ENCODE measurements at regions not wholly inside any gene's neighbourhood (a gene's known extent, or its start where the extent isn't known, plus 50 kb on each side); places are given as distances from the start of the nearest gene placed in this dataset.

DNA sequence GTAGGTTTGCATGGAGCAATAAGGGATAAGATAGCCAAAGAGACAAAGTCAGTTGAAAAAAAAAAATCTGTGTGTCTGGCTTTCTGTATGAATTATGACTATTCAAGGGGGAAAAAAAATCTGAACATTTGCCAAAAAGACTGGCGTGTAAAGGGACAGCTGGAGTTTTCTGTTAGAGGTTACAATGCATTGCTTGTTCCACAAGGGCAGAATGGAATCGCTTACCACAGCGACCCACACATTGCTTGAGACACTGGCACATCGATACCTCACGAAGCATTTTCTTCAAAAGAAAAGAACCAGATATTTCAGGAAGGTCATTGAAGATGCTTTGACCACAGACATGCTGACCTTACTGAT is 327.8 kb downstream of the TMEM167A start:
- no peaks in the 10 kb centered on the region for H3K4me1 Mint-ChIP-seq
- H3K9me3 Mint-ChIP-seq = peaks cover 20% of the 10 kb centered on the region
- ChIA-PET POLR2A (no interaction called here), CTCF (no interaction called here)
- no peak overlapping the region for H3K4me3 Mint-ChIP-seq
- peaks cover 10% of the 10 kb centered on the region for H3K36me3 Mint-ChIP-seq
- TF ChIP-seq, protein P1, sequence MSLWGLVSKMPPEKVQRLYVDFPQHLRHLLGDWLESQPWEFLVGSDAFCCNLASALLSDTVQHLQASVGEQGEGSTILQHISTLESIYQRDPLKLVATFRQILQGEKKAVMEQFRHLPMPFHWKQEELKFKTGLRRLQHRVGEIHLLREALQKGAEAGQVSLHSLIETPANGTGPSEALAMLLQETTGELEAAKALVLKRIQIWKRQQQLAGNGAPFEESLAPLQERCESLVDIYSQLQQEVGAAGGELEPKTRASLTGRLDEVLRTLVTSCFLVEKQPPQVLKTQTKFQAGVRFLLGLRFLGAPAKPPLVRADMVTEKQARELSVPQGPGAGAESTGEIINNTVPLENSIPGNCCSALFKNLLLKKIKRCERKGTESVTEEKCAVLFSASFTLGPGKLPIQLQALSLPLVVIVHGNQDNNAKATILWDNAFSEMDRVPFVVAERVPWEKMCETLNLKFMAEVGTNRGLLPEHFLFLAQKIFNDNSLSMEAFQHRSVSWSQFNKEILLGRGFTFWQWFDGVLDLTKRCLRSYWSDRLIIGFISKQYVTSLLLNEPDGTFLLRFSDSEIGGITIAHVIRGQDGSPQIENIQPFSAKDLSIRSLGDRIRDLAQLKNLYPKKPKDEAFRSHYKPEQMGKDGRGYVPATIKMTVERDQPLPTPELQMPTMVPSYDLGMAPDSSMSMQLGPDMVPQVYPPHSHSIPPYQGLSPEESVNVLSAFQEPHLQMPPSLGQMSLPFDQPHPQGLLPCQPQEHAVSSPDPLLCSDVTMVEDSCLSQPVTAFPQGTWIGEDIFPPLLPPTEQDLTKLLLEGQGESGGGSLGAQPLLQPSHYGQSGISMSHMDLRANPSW (CRISPR knock-in tag; conservative IDR thresholded peaks at IDR 0.05; ENCODE audit: low read depth) = no peak
- TF ChIP-seq NFATC4 (CRISPR knock-in tag; IDR thresholded peaks at IDR 0.05) (no peak), MYBL2 (CRISPR knock-in tag; IDR thresholded peaks at IDR 0.05) (no peak), TEAD4 (CRISPR knock-in tag; IDR thresholded peaks at IDR 0.05) (no peak), RELA (CRISPR knock-in tag; IDR thresholded peaks at IDR 0.05; ENCODE audit: borderline replicate concordance) (no peak), ZNF263 (CRISPR knock-in tag; IDR thresholded peaks at IDR 0.05; ENCODE audit: low read depth) (no peak), JUN (CRISPR knock-in tag; IDR thresholded peaks at IDR 0.05) (no peak), GTF2I (CRISPR knock-in tag; conservative IDR thresholded peaks at IDR 0.05) (no peak), ETV6 (CRISPR knock-in tag; IDR thresholded peaks at IDR 0.05) (no peak), OVOL2 (CRISPR knock-in tag; IDR thresholded peaks at IDR 0.05; ENCODE audit: borderline replicate concordance) (no peak), ZNF121 (CRISPR knock-in tag; IDR thresholded peaks at IDR 0.05) (no peak)
- TF ChIP-seq, protein P2, sequence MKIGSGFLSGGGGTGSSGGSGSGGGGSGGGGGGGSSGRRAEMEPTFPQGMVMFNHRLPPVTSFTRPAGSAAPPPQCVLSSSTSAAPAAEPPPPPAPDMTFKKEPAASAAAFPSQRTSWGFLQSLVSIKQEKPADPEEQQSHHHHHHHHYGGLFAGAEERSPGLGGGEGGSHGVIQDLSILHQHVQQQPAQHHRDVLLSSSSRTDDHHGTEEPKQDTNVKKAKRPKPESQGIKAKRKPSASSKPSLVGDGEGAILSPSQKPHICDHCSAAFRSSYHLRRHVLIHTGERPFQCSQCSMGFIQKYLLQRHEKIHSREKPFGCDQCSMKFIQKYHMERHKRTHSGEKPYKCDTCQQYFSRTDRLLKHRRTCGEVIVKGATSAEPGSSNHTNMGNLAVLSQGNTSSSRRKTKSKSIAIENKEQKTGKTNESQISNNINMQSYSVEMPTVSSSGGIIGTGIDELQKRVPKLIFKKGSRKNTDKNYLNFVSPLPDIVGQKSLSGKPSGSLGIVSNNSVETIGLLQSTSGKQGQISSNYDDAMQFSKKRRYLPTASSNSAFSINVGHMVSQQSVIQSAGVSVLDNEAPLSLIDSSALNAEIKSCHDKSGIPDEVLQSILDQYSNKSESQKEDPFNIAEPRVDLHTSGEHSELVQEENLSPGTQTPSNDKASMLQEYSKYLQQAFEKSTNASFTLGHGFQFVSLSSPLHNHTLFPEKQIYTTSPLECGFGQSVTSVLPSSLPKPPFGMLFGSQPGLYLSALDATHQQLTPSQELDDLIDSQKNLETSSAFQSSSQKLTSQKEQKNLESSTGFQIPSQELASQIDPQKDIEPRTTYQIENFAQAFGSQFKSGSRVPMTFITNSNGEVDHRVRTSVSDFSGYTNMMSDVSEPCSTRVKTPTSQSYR (CRISPR knock-in tag; IDR thresholded peaks at IDR 0.05) = no peak
- TF ChIP-seq, protein P3, sequence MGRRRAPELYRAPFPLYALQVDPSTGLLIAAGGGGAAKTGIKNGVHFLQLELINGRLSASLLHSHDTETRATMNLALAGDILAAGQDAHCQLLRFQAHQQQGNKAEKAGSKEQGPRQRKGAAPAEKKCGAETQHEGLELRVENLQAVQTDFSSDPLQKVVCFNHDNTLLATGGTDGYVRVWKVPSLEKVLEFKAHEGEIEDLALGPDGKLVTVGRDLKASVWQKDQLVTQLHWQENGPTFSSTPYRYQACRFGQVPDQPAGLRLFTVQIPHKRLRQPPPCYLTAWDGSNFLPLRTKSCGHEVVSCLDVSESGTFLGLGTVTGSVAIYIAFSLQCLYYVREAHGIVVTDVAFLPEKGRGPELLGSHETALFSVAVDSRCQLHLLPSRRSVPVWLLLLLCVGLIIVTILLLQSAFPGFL (CRISPR knock-in tag; IDR thresholded peaks at IDR 0.05; ENCODE audit: borderline replicate concordance) = no peak
- TF ChIP-seq, protein P4, sequence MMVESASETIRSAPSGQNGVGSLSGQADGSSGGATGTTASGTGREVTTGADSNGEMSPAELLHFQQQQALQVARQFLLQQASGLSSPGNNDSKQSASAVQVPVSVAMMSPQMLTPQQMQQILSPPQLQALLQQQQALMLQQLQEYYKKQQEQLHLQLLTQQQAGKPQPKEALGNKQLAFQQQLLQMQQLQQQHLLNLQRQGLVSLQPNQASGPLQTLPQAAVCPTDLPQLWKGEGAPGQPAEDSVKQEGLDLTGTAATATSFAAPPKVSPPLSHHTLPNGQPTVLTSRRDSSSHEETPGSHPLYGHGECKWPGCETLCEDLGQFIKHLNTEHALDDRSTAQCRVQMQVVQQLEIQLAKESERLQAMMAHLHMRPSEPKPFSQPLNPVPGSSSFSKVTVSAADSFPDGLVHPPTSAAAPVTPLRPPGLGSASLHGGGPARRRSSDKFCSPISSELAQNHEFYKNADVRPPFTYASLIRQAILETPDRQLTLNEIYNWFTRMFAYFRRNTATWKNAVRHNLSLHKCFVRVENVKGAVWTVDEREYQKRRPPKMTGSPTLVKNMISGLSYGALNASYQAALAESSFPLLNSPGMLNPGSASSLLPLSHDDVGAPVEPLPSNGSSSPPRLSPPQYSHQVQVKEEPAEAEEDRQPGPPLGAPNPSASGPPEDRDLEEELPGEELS (CRISPR knock-in tag; IDR thresholded peaks at IDR 0.05) = no peak
- TF ChIP-seq, protein P5, sequence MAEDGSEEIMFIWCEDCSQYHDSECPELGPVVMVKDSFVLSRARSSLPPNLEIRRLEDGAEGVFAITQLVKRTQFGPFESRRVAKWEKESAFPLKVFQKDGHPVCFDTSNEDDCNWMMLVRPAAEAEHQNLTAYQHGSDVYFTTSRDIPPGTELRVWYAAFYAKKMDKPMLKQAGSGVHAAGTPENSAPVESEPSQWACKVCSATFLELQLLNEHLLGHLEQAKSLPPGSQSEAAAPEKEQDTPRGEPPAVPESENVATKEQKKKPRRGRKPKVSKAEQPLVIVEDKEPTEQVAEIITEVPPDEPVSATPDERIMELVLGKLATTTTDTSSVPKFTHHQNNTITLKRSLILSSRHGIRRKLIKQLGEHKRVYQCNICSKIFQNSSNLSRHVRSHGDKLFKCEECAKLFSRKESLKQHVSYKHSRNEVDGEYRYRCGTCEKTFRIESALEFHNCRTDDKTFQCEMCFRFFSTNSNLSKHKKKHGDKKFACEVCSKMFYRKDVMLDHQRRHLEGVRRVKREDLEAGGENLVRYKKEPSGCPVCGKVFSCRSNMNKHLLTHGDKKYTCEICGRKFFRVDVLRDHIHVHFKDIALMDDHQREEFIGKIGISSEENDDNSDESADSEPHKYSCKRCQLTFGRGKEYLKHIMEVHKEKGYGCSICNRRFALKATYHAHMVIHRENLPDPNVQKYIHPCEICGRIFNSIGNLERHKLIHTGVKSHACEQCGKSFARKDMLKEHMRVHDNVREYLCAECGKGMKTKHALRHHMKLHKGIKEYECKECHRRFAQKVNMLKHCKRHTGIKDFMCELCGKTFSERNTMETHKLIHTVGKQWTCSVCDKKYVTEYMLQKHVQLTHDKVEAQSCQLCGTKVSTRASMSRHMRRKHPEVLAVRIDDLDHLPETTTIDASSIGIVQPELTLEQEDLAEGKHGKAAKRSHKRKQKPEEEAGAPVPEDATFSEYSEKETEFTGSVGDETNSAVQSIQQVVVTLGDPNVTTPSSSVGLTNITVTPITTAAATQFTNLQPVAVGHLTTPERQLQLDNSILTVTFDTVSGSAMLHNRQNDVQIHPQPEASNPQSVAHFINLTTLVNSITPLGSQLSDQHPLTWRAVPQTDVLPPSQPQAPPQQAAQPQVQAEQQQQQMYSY (CRISPR knock-in tag; IDR thresholded peaks at IDR 0.05) = no peak
- TF ChIP-seq, protein P6, sequence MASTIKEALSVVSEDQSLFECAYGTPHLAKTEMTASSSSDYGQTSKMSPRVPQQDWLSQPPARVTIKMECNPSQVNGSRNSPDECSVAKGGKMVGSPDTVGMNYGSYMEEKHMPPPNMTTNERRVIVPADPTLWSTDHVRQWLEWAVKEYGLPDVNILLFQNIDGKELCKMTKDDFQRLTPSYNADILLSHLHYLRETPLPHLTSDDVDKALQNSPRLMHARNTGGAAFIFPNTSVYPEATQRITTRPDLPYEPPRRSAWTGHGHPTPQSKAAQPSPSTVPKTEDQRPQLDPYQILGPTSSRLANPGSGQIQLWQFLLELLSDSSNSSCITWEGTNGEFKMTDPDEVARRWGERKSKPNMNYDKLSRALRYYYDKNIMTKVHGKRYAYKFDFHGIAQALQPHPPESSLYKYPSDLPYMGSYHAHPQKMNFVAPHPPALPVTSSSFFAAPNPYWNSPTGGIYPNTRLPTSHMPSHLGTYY (CRISPR knock-in tag; IDR thresholded peaks at IDR 0.05) = no peak
- no peaks in the 10 kb centered on the region for H3K27me3 Mint-ChIP-seq (ENCODE audit: low read depth)
- DNase-seq (ENCODE audit: low spot score) (no peak), ATAC-seq (no peak)
- no peak overlapping the region for H3K27ac Mint-ChIP-seq
